GM21576 (cell line): ENCODE measurements at regions not wholly inside any gene's neighbourhood (a gene's known extent, or its start where the extent isn't known, plus 50 kb on each side); places are given as distances from the start of the nearest gene placed in this dataset.

ENCODE experiments used
- ATAC-seq: cut with Tn5 transposase; IDR thresholded peaks from one replicate; pipeline ENCODE4 v1.9.1; 2021; ENCODE audit warnings: mild to moderate bottlenecking, moderate library complexity; ENCODE audit not compliant: unreplicated experiment

DNA sequence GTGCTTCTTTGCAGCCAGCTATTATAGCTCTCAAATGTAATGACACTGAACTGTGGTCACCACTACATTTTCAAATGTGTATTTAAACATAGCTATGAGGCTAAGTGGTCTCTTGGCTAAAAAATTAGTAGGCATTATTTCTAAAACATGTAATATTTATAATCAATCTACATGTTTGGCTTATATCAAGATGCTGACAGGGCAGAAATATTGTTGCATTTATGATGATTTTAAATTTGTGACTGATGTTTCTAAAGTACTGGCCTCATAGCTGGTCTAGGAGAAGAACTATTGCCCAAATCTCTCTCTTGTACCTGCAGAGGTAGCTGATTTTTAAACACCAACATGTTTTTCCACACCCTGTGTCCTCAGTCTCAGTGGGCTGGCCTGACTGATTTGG lies 298.2 kb downstream of the PAX1 start:
- ATAC-seq = no peak

DNA sequence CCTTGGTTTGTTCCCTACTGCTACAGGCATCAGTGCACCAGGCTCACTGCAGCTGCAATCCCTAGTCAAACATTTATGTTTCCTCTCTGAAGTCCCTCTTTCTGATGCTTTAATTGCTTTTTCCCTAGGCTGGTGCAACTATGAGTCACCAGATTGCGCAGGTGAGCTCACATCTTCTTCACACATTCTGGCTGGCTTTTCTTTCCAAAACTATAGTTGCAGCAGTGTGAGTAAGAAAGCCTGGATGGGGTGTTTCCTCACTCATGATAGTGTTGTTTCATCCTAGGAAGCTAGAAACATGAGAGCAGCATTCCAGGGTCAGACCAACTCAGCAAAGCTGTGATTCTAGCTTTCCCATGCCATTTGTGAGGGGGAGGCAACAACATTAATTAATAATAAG lies 296.4 kb downstream of the PAX1 start:
- no peak for ATAC-seq

DNA sequence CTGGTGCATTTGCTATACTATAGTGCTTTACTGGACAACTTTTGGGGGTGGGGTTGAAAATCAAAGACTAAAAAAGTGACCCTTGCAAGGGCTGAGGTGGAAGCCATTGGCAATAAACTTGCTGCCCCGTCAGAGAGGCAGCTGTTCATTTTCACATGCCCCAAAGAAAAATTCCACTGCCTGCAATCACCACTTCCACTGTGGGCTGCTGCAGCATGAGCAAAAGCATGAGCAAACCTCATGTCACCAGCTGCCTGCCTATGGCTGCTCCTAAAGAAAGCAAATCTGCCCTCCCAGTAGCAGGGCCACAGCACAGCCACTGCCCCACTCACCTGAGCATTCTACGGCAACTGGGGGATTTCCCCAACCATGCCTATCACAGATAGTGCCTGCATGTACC lies 290.0 kb downstream of the PAX1 start:
- ATAC-seq = no peak

DNA sequence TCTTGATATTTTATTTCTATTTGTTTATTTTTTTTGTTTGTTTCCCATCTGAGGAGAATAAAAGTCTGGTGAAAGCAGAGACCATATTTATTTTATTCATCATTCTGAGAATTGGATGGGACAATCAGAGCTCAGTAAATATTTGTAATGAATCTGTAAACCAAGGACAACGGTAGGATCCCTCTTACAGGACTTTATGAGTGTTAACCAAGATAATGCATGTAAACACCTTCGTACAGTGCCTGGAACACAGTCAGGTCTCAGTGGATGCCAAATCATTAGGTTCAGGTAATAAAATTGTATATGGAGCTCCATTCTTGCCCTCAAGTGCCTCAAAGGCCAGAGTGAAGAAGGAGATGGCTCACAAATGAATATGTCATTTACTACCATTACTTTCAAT lies 288.7 kb downstream of the PAX1 start:
- no peak for ATAC-seq

DNA sequence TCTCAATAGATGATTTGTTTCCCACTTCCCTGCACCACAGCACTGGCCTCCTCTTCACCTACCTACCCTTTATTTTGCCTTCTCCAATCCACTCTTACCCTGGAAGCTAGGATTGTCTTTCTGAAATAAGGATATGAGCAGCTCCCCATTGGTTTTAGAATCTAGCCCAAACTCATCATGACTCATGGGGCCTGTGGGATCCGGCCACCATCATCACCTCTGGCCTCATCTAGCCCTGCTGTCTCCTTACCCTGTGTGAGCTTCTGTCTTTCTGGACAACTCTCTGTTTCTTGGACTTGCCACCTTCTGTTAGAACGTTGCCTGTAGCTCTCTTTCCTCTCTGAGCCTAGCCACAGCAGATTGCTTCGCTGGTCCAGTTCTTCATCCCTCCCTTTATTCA lies 277.1 kb downstream of the PAX1 start:
- no peak for ATAC-seq

DNA sequence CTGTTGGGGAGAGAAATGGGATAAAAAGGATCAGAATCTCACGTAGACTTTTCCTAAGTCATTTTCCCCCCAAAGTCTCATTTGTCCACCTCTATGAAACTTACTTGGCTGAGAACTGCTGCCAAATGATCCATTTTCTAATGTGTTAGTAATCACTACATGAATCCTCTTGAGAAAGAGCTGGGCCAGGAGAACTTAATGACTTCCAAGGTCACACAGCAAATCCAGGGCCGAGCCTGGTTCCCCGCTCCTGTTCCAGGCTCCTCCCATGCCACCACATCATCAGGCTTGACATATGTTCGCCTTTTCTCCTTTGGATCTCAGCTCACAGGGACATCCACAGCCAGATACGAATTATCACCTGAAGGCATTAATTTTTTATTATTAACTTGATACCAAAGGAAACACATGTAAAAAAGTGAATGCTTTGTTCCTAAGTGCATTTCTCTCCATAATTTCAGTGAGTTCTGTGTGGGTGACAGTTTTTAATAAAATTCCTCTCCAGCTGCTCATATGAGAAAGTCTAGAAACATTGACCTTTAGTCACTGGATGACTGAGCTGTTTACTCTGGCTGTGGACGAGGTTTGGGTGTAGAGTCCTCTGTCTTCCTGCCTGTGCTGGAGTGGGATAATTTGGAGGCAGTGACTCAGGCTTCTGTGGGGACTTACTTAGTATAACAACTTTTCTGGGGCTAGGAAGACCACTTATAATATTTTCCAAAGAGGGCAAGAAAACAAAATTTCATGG lies 276.3 kb downstream of the PAX1 start:
- ATAC-seq = no peak

DNA sequence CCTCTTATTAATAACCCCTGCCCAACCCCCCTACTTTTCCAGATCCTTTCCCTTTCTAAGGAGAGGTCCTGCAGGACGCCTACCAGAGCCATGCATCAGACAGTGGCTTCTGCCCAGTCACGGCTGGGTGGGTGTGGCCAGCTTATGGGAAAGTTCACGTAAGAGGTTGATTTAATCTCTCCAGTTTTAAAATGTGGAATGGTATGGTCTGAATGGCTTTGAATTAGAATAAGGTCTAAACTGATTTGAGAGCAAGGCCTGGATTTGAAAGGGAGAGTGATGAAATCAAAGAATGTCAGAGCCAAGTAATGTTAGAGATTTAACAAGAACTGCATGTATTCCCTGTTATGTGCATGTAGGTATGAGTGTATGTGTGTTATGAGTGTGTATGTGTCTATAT lies 275.7 kb downstream of the PAX1 start:
- ATAC-seq = no peak

DNA sequence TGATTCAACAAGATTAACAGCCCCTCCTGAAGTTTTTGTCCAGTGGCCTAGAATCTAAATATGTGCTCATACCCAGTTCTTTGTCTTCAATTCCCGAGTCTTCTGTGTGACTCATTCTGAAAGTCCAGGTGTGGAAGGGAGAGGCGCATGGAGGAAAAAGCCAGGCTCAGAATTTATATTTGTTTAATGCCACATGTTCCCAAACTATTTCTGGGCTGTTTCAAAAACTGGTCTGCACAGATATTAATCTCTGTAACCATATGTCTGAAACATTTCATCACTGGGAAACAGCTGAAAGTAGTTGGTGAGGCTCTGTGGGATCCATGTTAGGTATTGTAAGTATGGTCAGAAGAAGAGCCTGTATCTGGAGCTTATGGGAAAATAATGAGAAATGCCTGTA lies 266.0 kb downstream of the PAX1 start:
- ATAC-seq = no peak

DNA sequence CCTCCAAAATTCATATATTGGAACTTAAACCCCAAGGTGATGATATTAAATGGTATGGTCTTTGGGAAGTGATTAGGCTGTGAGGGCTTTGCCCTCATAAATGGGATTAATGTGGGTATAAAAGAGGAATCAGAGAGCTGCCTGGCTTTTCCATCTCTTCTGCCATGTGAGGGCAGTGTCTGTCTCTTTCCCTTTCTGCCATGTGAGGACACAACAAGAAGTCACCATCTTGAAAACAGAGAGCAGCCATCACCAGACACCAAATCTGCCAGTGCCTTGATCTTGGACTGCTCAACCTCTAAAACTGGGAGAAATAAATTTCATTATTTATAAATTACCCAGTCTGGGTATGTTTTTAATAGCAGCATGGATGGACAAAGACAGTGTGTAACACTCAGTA lies 263.0 kb downstream of the PAX1 start:
- ATAC-seq = no peak

DNA sequence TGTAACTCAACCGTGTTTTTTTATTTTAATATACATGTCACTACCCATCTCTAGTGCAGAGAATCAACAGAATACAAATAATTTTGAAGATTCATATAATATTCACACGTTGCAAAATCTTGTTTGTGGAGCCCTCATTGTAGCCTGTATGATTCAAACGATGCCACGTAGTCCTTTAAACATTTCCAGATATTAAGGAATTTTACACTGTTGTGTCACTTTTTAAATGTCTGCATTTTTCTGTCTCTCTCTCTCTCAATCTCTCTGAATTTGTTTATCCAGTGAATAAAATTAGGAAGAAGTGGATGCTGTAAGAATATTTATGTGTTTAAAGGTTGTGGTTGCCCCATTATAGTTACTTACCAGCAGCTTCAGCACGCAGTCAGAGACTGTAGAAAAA lies 262.0 kb downstream of the PAX1 start:
- ATAC-seq = no peak

DNA sequence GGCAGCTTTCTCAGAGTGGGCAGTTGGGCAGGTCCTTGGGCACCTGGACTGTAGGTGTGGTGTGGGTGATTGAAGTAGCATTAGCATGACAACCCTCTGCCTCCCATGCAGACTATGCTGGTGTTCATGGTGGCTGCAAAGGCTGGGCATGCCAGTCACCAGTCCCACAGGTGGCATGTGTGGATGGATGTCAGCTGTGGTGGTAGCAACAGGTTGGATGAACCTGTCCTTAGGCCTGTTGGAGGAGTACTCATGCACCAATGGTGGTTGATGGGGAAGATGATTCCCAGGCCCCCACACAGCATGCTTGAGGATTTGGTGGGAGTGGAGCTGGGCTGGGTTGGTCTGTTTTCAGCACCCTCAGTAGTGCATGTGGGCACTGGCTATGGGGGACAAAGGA lies 251.1 kb downstream of the PAX1 start:
- ATAC-seq = no peak

DNA sequence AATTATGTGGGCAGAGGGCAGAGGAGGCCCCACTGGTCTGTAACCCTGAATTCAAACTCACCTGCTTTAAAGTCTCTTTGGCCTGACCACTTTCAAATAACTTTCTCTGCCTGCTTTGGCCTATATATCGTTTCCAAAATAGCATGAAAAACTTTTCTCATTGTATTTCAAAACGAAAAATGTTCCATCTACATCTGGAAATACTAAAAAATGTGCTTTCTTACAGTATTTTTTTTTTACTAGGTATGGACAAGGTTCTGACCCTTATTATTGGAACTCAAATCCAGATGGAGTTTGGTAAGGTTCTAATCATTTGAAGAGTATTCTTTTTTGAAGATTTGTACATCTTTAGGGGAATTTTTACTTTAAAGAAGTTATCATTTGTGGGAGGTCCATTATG lies 241.9 kb downstream of the PAX1 start:
- no peak for ATAC-seq

DNA sequence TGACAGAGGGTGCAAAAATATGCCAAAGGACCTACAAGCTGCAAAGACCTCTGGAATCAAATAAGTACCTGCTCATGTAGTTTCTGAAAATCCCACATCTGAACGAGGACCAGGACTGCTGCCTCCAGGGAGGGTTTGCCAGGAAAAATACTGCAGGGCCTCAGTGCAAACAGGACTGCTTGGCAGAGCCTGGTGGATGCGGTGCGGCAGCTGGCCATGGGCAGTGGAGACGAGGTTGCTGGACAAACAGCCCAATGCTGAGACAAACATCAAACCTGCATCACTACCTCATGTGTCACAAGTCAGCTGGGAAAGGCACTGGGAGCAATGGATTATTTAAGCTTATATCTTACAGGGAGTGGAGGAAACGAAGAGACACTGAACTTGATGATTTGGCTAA lies 238.8 kb downstream of the PAX1 start:
- ATAC-seq = no peak

DNA sequence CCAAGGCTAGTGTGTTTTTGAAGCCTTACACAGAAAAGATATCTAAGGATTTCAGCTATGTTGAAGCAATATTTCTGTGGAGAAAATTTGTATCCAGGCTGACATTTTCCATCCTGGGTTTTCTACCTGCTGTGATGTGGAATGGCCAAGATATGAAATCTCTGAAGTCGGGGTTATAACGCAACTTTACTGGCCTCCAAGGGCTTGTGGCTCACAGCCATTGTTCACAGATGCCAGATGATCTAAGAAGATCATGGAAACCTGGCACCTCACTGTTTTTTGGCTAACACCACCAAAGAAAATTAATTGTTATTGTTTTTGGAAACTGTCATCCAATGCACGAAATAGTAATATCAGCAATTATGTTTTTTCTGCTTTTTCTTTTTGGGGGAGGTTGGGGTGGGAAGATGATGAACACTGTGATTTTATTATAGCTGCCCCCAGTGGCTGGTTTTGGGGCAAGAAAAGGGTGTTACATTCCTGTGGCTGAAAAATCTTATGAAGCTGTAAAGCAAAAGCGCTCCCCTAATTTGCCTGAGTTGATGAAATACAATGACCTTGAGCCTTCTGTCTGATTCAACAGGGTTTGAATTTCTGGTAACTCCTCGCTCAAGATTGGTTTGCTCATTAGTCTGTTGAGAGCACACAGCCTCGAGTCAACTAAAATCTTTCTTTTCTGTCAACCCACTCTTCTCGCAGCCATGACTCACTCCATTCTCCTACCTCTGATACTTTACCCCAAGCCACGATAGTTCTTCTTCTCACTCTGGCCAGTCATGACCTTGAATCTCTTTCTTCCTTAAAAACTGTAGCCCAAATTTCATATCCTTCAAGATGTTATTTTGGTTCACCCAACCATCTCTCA lies 236.7 kb downstream of the PAX1 start:
- no peak for ATAC-seq

DNA sequence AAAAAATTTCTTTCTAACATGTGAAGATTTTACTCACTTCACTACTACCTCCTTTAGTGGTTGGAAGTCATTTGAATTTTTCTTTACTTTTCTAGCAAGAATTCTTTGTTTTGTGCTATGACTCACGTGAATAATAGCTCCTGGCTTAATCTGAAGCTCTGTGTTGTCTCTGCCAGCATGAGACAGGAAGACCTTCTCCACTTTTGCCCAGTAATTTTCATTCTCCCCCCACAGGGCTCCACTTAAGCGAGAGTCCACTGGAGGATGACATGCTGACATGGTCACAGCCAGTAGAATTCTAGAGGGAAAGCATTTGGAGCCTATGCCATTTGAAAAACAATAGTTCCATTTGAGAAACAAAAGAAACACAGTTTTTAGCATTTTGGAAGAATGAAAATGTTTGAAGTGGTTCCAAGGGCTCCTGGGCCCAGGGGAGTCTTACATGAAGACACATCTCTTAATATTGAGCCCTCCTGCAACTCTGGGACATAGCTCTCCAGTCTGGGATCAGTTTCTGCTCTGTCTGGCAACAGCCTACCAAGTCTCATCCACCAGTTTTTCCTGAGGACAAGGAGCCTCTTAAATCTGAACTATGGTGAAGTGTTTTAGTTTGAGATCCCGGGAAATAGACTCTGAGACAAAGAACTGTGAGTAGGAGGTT lies 231.4 kb downstream of the PAX1 start:
- ATAC-seq = no peak

DNA sequence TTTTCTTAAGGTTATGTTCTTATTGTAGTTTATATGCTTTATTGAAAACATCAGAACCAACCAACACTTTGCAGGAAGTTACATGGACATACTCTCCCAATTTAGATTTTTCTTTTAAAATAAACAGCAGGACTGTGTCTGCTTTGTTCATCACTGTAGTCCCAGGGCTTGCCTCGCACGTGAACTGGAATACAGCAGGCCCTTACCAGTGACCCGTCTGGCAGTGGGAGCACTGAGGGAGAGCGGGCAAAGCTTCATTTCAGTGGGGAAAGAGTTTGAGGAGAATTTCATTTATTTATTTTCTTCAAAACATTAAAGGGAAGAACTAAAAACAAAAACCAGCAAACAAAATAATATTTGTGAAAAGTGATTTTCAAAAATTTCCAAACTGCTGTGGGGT lies 230.8 kb downstream of the PAX1 start:
- no peak for ATAC-seq

DNA sequence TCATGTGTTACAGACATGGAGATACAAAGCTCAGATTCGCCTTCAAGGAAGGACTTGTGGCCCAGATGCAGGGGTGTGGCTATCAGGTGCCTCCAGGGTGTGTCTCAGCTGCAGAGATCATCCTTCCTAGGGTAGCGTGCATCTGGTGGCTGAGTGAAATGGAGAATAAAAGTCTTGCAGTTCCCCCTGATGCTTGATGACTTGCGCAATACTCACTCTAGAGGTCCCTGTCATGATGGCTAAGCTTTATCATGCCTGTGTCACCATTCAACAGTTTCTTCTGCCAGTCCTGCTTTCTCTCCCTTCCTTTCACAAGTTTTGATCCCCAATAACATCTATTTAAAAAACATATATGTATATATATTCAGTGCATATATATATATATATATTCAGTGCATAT lies 228.1 kb downstream of the PAX1 start:
- no peak for ATAC-seq

DNA sequence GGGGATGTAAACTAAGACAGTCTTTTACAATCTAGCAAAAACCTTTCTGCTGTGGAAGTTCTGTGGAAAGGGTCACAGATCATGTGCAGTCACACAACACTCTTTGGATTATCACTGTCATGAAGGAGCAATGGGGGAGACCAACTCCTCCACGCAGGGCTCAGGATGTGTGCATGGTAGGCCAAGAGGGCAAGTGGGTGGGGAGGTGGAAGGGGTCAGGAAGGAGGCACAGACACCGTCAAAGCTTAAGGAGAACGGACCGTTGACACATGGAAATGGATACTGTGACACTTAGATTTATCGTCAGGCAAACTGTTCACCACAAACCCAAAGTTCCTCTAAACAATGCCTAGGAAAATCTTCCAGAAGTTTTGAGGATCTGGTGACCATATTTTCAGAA lies 215.8 kb downstream of the PAX1 start:
- ATAC-seq = no peak

DNA sequence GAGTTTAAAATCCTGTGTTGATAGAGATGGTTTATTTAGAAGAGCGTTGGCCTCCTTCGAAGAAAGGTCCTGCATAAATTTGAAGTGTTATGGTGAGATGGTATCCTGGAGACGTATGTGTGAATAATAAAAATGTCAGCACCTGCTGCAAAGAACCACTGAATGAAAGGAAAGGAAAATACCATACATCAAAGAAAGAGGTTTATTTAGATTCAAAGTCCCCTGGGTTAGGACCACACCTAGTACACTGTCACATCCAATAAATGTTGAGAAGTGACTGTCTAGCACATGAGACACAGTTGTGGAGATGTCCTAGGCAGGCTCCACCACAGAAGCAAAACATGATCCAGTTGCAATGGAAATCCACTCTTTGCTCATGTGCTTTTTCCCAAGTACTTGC lies 214.7 kb downstream of the PAX1 start:
- no peak for ATAC-seq

DNA sequence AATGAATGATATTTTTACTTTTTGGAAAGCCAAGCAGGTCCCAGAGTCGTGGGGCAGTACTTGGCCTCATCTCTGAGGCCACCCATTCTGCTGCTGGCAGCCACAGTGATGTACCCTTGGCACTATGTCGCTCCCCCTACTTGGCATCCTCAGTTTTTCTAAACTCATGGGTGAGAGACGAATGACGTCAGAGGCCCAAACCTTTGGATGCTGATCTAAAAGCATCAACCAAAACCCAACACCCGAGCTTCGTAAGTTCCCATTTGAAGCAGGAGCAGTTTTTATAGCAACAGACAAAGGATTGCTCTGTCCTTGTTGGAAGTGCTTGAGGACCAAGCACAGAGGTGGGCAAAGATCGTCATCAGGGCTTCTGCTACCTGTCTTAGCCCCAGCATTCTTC lies 212.9 kb downstream of the PAX1 start:
- no peak for ATAC-seq

DNA sequence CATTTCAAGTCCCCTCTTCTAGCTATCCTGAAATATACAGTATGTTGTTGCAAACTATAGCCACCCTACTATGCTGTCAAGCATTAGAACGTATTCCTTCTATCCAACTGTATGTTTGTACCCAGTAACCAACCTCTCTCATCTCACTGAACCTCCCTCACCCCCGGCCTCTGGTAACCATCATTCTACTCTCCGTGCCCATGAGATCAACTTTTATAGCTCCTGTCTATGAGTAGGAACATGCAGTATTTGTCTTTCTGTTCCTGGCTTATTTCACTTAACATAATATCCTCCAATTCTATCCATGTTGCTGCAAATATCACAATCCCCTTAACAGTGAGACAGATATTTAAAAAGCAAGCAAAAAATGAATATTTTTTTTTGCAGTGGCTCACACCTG lies 196.9 kb downstream of the PAX1 start:
- no peak for ATAC-seq
